NOMO-1 treated with dmso at 0.1 percent for 144 hours (cell line): ENCODE measurements at regions not wholly inside any gene's neighbourhood (a gene's known extent, or its start where the extent isn't known, plus 50 kb on each side); places are given as distances from the start of the nearest gene placed in this dataset.

Experiments used
- DNase-seq: peaks from one replicate; lab custom pipeline; 2025; ENCODE audit not compliant: unreplicated experiment; lab: John Stamatoyannopoulos, UW

DNA sequence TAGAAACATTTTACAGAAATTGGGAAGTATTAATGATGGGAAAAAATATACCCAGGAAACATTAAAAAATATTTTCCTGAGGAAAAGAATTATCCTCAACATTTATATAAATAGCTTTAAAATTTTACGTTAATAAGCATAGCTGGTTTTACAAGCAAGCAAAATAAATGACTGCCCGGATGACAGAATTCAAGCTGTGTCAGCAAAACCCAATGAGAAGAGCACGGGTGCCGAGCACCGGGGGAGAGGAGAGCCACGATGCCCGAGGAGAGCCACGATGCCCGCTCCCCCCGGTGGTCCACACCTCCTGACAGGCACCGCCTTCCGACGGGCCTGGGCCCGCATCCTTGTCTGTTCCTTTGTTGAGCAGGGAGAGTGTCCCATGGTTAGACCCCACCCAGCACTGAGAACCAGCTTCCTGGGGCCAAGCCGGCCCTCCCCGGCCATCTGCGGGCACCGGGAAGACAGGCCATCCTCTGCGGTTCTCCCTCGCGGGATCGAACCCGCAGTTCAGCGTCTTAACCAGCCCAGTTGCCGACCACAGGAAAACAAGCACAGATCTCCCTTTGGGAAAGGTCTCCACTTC lies 63.3 kb upstream of the PDE10A start:
- DNase-seq = no peak

DNA sequence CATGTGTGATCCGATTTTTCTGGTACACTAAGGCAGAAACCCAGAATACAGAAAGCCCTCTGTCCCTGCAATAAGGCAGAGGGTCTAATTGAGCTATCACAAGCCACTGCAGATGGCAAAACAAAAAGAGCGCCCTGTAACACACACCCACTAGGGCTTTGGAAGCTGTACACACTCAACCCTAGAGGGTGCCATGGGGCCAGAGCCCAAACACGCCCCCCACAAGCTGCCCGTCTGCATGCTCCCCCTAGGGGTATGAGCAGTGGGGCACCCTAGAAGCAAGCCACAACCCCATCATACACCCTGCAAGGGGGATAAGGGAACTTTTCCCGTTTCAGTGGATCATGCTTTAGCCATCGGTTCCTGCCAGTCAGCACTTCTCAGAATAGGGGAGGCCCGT lies 62.2 kb upstream of the PDE10A start:
- no peak for DNase-seq

DNA sequence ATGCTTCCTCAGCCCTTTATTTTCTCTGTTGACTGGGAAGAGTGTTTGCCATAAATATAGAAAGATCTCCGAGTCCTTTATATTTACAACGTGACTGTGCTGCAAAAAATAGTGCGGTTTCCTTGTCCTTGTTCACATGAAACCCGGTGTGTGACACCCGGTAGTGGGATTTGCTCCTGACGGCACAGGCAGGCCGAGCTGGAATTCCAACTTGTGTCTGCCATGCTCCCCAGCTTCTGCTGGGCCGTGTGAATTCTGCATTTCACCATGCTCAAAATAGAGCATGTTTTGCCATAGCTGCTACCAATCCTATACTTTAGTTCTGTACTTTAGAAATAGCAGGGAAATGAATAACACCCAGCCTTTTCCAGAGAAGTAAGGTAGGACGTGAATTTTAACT lies 60.3 kb upstream of the PDE10A start:
- DNase-seq = no peak

DNA sequence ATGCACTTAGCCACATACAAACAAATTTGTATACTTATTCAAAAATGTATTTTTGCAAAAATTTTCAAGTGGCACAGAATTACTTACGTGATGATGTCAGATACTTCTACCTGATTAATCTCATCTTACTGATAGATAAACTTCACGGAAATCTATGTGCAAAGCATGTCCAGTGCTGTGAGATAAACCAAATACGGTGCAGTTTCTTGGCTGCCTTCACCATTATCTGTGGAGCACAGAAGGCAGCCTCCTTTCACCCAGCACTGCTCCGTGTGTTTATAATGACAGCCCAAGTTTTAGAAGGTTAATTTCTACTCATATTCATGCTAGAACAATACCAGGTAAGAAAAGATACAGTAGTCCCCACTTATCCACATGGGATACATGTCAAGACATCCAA lies 59.0 kb upstream of the PDE10A start:
- DNase-seq = no peak

DNA sequence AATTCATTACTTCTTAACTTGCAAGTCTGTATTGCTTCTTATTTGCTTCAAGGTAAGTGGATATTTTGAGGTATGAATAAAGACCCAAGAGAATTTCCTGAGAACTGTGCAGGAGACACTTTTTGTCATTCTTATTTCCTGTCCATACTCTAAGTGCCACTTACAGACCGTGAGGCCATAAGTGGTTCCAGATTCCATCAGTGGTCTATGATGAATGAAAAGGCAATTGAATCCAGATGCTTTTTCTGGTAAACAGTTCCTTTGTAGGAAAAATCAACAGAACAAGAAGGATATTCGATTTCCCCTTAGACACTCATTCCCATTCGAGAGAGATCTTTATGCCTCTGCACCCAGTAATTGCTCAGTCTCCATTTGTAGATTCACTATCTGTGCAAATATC lies 58.3 kb upstream of the PDE10A start:
- no peak for DNase-seq

DNA sequence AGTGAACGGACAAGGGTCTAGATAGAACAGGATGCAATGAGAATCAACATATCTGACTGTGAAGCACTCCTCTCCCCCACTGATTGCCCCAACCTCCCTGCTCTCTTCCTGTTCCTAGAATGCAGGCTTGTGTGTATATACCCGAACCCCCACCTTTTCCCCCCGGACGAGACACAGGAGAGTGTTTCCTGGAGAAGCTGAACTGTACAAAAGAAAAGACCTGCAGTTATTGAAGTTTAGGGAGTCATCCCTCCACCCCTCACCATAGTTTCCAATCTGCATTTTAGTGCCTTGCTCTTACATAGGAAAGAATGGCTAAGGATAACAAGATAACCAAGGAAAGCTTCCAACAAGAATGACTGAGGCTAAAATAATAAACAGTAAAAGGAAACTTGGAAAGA lies 55.5 kb upstream of the PDE10A start:
- no peak for DNase-seq

DNA sequence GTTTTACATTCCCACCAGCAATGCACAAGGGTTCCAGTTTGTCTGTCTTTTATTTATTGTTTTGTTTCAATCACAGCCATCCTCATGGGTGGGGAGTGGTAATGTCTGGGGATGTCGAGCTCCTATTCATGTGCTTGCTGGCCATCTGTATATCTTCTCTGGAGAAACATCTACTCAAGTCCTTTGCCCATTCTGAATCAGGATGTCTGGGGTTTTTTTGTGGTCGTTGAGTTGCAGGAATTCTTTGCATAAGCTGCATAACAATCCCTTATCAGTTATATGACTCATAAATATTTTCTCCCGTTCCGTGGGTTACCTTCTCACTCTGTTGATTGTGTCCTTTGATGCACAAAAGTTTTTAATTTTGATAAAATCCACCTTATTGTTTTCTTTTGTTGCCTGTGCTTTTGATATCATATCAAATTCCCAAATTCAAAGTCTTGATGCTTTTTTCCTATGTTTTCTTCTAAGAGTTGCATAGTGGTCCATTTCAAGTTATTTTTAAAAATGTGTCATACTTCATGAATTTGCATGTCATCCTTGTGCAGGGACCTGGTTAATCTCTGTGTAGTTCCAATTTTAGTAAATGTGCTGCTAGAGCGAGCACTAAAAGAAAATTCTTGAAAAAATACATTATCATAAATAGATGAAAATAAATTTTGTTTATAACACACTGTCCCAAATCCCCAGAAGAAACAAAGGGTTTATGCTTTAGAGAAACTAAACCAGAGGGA lies 54.9 kb upstream of the PDE10A start:
- DNase-seq = no peak

DNA sequence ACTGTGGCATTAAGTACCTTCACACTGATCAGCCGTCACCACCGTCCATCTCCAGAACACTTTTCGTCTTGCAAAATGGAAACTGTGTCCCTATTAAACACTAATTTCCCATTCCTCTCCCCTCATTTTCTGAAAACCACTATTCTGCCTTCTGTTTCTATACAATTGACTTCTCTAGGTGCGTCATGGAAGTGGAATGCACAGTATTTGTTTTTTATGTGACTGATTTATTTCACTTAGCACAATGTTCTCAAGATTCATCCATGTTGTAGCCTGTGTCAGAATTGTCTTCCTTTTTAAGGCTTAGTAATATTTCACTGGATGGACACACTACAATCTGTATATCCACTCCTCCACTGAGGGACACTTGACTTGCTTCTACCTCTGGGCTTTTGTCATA lies 53.8 kb upstream of the PDE10A start:
- DNase-seq = no peak

DNA sequence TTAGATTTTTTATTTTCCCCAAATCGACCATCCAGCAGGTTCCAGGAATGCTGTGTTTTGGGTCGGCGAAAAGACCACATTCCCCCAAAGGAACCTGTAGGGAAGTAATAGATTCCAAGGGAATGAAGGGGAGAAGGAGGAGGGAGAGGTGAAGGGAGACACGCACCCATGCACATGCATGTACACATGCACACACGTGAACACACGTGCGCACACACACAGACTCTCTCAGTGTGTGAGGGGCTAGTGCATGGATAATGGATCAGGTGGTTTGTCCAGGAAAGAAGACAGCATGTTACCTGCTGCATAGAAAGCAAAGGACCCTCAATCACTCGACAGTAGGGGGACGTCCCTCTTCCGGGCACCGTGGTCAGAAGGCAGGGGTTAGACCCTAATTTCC lies 52.4 kb upstream of the PDE10A start:
- DNase-seq = no peak

DNA sequence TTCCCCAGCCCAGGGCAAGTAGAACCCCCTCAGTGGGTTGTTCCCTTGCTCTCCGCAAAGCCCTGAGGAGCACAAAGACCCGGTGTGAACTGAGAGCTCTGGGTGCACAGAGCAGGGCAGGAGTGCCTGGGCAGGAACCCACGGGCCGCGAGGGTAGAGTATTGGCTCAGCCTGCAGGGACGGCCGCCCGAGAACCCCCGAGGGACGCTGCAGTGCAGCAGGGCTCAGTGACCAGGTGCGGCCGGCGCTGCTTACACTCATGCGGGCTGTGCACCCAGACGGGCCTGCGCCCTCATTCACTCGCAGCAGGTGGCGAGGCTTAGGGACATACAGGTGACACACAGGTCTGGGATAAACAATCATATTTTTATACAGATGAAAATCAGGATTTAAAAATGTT lies 51.9 kb upstream of the PDE10A start:
- DNase-seq = no peak

DNA sequence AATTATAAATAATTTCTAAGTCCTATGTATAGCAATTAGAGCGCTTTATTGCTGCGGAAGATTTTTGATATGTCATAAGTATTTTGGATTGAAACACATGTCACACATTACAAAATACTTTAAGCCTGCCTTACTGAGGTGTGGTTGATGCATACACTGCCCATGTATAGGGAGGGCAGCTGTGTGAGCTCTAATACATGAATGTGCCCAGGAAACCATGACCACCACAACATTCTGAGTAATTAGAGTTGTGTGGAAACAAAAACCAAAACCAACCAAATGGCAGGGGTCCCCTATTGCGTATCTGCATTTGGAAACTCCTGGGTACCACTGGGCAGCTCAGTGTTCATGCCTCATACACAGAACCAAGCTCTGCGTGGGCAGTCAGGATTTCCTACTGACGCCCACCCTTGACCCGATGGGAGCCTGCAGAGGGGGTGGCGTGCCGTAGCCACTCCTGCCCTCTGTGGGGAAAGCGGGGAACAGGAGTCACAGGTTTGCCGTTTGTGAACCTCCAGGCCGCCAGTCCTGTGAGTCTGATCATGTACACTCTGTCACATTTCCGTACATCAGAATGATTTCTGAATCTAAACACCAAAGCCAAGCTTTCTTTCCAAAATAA lies 50.9 kb upstream of the PDE10A start:
- no peak for DNase-seq
